Lower leg skin (tissue), 3 donors: ENCODE measurements at regions not wholly inside any gene's neighbourhood (a gene's known extent, or its start where the extent isn't known, plus 50 kb on each side); places are given as distances from the start of the nearest gene placed in this dataset.

ENCODE experiments used
- CTCF ChIP-seq, 3 donors: fragments of 450-650 bp; IDR thresholded peaks; one replicate each; pipeline ENCODE4 v1.5.1; 2016; ENCODE audit warnings: antibody characterized with exemption in 3 of 3, mild to moderate bottlenecking in 3 of 3, moderate library complexity in 2 of 3
- POLR2A ChIP-seq, 2 donors: fragments of 450-650 bp; IDR thresholded peaks; one replicate each; pipeline ENCODE4 v1.6.1; 2016 to 2017; ENCODE audit warnings: antibody characterized with exemption in 2 of 2, mild to moderate bottlenecking in 1 of 2, moderate library complexity in 1 of 2

GRCh38 chr14:48250575-48250974, 575.2 kb upstream of the MDGA2 start:
- no peak for TF ChIP-seq POLR2A (IDR thresholded peaks at IDR 0.05)
- TF ChIP-seq CTCF (IDR thresholded peaks at IDR 0.05), result no peak
